ENCODE measurements at regions not wholly inside any gene's neighbourhood (a gene's known extent, or its start where the extent isn't known, plus 50 kb on each side); places are given as distances from the start of the nearest gene placed in this dataset.

DNA sequence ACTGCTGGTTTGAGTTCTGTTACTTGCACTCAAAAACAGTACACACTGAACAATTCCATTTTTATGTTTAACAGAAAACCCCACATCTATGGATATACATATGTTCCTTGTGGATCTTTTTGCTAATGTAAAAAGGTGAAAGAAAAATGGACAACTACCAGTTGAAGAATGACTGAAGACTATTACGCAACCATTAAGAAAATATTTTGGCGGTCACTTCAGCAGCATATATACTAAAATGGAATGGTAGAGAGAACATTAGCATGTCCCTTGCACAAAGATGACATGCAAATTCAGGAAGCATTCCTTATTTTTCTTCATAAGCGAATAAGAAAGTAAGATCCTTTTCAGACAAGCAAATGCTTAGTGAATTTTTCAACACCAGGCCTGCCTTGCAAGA is 84.6 kb upstream of the FMR1 start:
- FAIRE-seq: no peak

DNA sequence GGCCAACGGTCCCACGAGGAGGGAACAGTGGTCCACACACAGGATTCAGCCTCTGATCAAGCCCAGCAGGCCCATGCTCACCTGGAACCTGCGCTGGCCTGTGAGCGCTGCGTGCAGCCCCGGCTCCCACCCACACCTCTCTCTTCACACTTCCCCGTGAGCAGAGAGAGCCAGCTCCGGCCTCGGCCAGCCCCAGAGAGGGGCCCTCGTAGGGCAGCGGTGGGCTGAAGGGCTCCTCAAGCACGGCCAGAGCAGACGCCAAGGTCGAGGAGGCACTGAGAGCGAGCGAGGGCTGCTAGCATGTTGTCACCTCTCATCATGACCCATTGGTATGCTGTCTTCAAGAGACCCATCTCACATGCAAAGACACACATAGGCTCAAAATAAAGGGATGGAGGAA is 83.0 kb upstream of the FMR1 start:
- DNase-seq (ENCODE audit: insufficient read length, low spot score) (no peak), FAIRE-seq (no peak)

More for the DNA sequence above, 84.6 kb upstream of the FMR1 start:
- no peak for DNase-seq (ENCODE audit: insufficient read length, low spot score)

DNA sequence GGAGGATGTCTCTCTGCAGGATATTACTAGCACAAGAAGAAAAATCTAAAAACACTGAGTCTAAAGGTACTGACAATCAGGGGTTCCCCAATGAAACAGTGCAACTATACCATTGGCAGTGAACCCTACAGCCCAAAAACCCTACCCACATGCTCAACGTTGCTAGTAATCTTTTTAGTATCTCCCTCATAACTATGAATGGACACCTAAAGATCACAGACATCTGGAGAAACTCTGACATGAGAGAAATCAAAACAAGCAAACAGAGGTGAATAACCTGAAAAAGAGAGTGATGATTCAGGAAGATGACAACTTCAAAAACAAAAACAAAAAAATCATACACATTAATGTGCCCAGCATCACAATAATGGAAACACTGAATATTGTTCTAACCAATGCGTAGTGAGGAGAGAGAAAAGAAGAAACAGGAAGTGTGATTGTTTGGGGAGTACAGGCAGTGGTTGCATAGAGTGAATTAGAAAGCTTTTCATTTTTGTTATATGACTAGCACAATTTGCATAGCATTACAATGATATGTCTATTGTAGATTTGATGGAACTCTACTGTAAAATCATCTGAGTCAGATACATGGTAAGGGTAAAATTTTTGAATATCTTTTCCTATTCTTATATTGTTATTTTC is 78.9 kb upstream of the FMR1 start:
- DNase-seq (ENCODE audit: insufficient read length, low spot score) (no peak), FAIRE-seq (peak; percentile 69)

DNA sequence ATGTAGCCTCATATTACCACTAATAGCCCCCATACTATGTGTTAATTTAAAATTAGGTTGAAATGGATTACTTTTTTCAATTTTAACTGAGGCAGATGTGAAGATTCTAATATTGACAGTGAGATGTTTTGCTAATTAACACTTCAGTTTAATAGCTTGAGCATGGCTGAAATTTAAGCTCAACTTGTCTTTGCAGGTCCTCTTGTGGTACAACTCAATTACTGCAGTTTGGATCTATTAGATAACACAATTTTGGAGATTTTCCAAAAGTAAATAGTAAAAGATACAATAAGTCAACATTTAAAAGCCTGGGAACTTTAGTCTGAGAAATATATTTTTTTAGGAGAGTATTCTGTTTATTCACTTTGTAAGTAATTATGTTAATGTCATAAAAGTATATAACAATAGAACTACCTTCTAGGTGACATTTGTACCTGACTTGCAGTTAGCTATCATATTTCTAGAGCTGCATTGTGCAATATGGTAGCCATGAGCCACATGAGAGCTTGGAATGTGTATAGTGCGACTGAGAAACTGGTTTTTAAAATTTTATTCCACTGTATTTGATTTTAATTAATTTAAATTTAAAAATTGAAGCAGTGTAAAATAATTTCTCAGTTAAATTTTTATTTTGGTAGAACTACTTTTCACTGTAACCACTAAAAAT is 73.1 kb upstream of the FMR1 start:
- FAIRE-seq (peak; percentile 14), DNase-seq (ENCODE audit: insufficient read length, low spot score) (no peak)

DNA sequence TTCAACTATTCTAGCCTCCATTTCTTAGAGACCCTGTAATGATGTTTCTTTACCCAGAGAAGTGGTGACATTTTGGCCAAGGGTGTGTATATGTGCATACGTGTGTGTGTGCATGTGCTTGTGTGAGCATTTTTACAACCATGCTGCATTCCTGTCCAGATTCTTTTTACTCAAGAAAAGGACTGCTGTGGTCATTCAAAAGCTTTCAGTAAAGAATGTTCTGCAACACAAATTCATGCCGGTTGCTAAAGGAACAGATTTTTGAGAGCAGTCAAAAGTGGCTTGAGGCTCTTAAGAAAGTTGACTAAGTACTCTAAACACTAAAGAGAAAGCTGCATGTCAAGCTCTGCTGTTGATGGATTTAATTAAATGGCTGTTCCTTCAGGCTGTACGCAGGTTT is 65.0 kb upstream of the FMR1 start:
- no peak for FAIRE-seq
- DNase-seq (ENCODE audit: insufficient read length, low spot score): no peak

DNA sequence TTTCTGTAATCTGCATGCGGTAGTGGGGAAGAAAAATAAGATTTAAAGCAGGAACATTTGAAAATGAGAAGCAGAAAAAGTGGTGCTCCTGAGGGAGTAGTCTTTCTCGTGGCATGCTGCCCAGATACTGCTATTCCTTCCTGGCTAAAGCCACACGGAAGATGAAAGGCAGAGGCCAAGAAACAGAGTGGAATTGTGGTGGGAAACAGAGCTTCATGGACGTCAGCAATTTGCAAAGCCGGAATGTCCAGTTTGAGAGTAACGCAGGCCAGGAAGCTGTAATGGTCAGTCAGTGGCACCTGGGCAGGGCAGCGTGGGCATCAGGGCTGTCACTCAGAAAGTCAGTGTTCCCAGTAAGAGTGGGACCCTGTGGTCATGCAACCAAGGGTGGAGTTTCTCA is 63.7 kb upstream of the FMR1 start:
- no peak for DNase-seq (ENCODE audit: insufficient read length, low spot score)
- no peak for FAIRE-seq

DNA sequence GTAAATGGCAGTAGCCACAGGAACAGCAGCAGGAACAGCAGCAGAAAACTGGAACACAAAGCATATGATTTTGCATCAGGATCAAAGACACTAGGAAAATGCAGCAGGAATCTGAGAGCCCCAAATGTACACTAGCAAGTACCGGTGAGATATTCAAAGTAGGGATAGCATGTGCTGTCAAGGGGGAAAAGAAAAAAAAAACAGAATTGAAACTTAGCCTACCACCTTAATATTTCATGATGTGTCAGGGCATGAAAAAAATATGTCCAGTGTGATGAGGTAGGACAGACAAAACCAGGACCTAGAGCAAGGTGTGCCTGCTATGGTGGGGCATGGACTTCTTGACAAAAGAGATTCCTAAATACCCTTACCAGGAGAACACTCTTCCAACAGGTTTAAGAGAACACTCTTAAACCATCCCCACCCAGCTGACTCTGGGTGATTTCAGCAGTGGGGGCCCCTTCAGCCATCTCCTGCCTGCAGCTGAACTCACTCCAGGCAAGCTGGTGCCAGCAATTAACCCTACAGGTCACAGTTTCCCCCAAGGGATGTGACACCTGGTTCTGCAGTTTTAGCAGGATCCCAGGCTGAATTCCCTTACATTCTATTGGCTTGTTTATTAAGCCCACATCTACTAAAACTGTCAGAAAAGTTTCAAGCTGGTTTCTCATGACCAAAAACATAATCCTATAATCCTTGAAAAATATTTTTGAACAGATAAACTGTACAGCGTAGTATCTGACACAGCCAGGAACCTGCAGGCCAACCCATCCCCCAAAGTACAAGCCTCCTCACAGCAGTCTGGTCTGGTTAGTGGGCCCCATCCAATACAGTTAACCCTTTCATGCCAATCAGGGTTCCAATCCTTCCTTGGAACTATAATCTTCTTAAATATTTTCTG is 62.9 kb upstream of the FMR1 start:
- DNase-seq (ENCODE audit: insufficient read length, low spot score) (no peak), FAIRE-seq (no peak)

DNA sequence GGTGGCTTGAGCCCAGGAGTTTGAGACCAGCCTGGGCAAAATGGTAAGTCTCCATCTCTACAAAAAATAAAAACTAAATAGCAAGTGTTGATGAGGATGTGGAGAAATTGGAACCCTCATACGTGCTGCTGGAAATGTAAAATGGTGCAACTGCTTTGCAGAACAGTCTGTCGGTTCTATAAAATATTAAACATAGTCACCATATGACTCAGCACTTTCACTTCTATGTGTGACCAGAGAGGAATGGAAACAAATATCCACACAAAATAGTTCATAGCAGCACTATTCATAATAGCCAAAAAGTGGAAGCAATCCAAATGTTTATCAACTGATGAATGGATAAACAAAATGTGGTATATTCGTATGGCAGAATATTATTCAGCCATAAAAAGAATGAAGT is 60.8 kb upstream of the FMR1 start:
- FAIRE-seq: no peak

DNA sequence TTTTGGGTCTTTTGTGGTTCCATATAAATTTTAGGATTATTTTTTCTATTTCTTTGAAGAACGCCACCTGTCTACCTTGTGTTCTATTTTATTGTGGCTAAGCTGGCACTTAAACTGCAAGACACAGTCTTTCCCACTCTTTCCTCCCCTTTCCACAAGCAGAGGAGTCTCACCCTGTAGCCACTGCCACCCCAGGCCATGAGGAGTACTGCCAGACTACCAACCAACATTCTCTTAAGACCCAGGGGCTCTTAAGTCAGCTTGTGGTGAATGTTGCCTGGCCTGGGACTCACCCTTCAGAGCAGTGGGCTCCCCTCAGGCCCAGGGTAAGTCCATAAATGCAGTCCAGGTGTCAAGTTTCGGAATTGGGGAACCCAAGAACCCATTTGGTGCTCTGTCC is 58.0 kb upstream of the FMR1 start:
- FAIRE-seq: no peak
- no peak for DNase-seq (ENCODE audit: insufficient read length, low spot score)

More for the DNA sequence above, 60.8 kb upstream of the FMR1 start:
- no peak for DNase-seq (ENCODE audit: insufficient read length, low spot score)

DNA sequence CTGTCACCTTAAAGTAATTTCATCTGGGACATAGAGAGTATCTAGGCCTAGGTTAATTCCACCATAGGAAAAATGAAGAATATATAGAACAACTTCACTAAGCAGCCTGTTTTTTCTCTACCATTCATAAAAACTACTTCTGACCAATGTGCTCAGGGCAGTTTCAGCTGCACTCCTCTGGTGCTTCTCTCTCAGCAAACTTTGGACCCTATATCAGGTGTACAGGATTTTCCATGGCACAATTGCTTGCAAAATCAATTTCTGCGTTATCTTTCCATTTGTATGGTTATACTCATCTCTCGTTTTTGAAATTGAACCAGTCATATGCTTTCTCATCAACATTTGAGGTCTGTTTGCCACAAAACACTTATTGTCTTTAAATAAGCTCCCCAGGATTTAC is 52.1 kb upstream of the FMR1 start:
- DNase-seq (ENCODE audit: insufficient read length, low spot score): no peak
- no peak for FAIRE-seq
